GM12892 (cell line): ENCODE measurements at regions not wholly inside any gene's neighbourhood (a gene's known extent, or its start where the extent isn't known, plus 50 kb on each side); places are given as distances from the start of the nearest gene placed in this dataset.
"Not testable (repeated sequence)": the region's sequence is repeated elsewhere in the genome, so short reads cannot be mapped to it uniquely, and the experiment has no call there.

Source experiments
- POLR2A ChIP-seq: IDR thresholded peaks from 2 replicates; pipeline ENCODE4 v1.6.1; 2011; ENCODE audit warnings: low read depth, low read length, control low read depth
- POLR2AphosphoS5 ChIP-seq: IDR thresholded peaks from 2 replicates; pipeline ENCODE4 v1.6.1; 2011; ENCODE audit warnings: low read depth, low read length, control low read depth

GRCh38 chr5:9807366-9807765 lies 177.2 kb upstream of the TAS2R1 start:
- not testable (repeated sequence) for TF ChIP-seq POLR2A, POLR2AphosphoS5
